C4-2B (cell line): ENCODE measurements at regions not wholly inside any gene's neighbourhood (a gene's known extent, or its start where the extent isn't known, plus 50 kb on each side); places are given as distances from the start of the nearest gene placed in this dataset.

Experiments
- H3K27ac ChIP-seq: fragments of 450-650 bp; 2 replicates; pipeline ENCODE4 v1.5.1; 2017
- CTCF ChIP-seq: fragments of 450-650 bp; conservative IDR thresholded peaks from 2 replicates; pipeline ENCODE4 v1.5.1; 2017; ENCODE audit warnings: mild to moderate bottlenecking
- ZFX ChIP-seq: fragments of 450-650 bp; IDR thresholded peaks from 2 replicates; pipeline ENCODE4 v1.6.1; 2017

- TF ChIP-seq ZFX, result no peak
- TF ChIP-seq CTCF, result no peak
- H3K27ac ChIP-seq, result no peak overlapping the region
Measured at GRCh38 chr12:13817131-13817530, 164.3 kb downstream of the GRIN2B start.

DNA sequence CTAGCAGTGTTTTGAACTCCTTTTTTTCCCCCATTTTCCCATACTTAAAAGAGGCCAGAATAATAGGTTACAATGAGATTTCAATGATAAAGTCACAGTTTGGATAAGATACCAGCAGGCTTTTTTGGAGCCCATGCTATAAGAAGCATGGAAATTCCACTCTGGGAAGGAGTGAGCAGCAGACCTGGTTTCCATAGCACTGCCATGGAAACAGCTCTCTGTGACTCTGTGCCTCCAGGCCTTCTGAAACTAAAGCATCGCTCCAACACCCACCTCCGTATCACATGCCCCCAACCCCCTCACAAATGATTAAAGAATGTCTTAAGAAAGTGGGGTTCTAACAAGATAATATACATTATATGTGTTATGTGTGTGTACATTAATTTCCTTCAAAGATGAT is 165.0 kb downstream of the GRIN2B start:
- H3K27ac ChIP-seq, result no peak overlapping the region
- TF ChIP-seq ZFX (no peak), CTCF (no peak)

DNA sequence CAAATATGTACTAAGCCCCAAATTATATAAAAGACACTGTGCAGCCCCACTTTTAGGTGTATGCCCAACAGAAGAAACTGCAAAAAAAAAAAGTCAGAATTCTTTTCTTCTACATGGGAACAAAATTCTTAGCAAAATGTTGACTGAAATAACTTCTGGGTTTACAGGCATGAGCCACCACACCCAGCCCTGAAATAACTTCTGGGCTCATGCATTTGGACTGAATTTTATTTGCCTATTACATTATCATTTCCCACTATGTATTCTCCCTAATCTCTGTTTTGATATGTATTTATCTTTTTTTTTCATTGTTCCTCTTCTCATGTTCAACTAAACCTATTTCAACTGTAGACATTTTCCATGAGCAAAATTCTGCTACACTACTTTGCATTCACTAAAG is 169.2 kb downstream of the GRIN2B start:
- H3K27ac ChIP-seq, result no peak overlapping the region
- TF ChIP-seq ZFX (no peak), CTCF (no peak)

DNA sequence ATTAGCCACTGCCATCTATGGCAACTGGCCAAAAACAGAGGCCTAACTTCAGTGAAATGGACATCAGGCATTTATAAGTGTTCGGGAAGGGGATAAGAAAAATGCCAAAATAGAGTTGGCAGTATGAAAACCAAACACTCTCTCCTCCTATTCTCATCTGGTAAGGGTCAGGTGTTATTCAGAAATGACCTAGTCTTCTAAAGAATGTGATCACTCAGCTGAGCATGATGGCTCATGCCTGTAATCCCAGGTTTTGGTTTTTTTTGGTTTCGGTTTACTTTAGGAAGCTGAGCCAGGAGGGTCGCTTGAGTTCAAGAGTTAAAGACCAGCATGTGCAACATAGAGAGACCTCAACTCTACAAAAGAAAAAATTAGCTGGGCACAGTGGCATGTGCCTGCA is 170.3 kb downstream of the GRIN2B start:
- no peak overlapping the region for H3K27ac ChIP-seq

GRCh38 chr12:13805041-13805440 is 176.4 kb downstream of the GRIN2B start:
- no peak overlapping the region for H3K27ac ChIP-seq
- TF ChIP-seq ZFX (no peak), CTCF (no peak)

More for the DNA sequence above, 170.3 kb downstream of the GRIN2B start:
- no peak for TF ChIP-seq CTCF
- TF ChIP-seq ZFX, result no peak

GRCh38 chr12:13801543-13801942 is 179.9 kb downstream of the GRIN2B start:
- TF ChIP-seq ZFX (no peak), CTCF (no peak)
- no peak overlapping the region for H3K27ac ChIP-seq

DNA sequence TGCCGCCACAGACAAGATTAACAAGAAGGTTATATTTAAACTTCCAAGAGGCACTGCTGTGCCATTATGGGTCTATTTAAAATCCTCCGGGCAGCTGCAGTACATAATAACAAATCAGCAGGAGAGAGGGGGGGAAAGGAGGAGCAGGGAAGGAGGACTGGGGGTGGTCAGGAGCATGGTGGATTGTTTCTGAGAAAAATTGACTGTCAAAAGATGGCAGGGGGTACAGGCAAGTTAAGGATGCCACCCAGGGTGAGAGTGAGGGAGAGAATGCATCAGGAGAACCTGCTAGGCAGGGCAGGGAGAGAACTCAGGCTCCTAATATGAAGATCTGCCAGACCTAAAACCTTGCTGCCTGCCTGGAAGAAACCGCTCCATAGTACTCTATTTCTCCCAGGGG is 181.8 kb downstream of the GRIN2B start:
- no peak overlapping the region for H3K27ac ChIP-seq
- TF ChIP-seq ZFX (no peak), CTCF (no peak)
